B cell (primary cell): ENCODE measurements at regions not wholly inside any gene's neighbourhood (a gene's known extent, or its start where the extent isn't known, plus 50 kb on each side); places are given as distances from the start of the nearest gene placed in this dataset.

ENCODE experiments used
- ATAC-seq: fragments of 200-7000 bp; cut with Tn5 transposase; one replicate; pipeline ENCODE4 v1.10.0; 2021; ENCODE audit warnings: low read depth, mild to moderate bottlenecking, moderate number of reproducible peaks, moderate library complexity
- CTCF ChIA-PET: fragments of 350-600 bp; sonication (Branson Sonifier 250); formaldehyde crosslinking; loops from one replicate; lab custom pipeline; 2021; ENCODE audit warnings: antibody characterized with exemption, inconsistent platforms; lab: Charles Lee
- POLR2A ChIA-PET: fragments of 350-600 bp; sonication (Branson Sonifier 250); formaldehyde crosslinking; loops from one replicate; lab custom pipeline; 2021; ENCODE audit warnings: antibody characterized with exemption; lab: Charles Lee
- DNase-seq: peaks from one replicate; pipeline ENCODE4 v3.0.0; 2013
- H2AFZ ChIP-seq: 2 replicates; pipeline ENCODE4 v1.6.1; 2012; ENCODE audit warnings: mild to moderate bottlenecking, low read depth, low read length; ENCODE audit not compliant: insufficient read depth, poor library complexity, severe bottlenecking
- H3K27ac ChIP-seq, 2 donors: 1 replicate in 1 of 2; 2 replicates in 1 of 2; pipeline ENCODE4 v1.5.1; 2012 to 2013; ENCODE audit warnings: low read length in 2 of 2, mild to moderate bottlenecking in 2 of 2, moderate library complexity in 1 of 2
- H3K27me3 ChIP-seq, 4 experiments: fragments of 200-600 bp in 1 of 4; sonication (generic) in 1 of 4; replicated peaks in 1 of 4; 1 replicate in 2 of 4; 2 replicates in 2 of 4; pipeline versions ENCODE4 v1.6.1 to v1.7.0; 2013 to 2016; ENCODE audit warnings: low read length in 3 of 4, mild to moderate bottlenecking in 2 of 4, mixed read lengths in 1 of 4, moderate library complexity in 1 of 4; ENCODE audit not compliant: insufficient read depth in 4 of 4, control insufficient read depth in 3 of 4; ENCODE audit errors: control extremely low read depth in 1 of 4
- H3K36me3 ChIP-seq, 2 experiments: replicated peaks in 1 of 2; 1 replicate in 1 of 2; 2 replicates in 1 of 2; pipeline versions ENCODE4 v1.6.1 to v1.7.1; 2013; ENCODE audit warnings: low read length in 1 of 2; ENCODE audit not compliant: insufficient read depth in 2 of 2, control insufficient read depth in 1 of 2; ENCODE audit errors: control extremely low read depth in 1 of 2, extremely low read depth in 1 of 2
- H3K4me1 ChIP-seq, 2 donors: fragments of 200-600 bp in 1 of 2; sonication (generic) in 1 of 2; 1 replicate in 1 of 2; 2 replicates in 1 of 2; pipeline versions ENCODE4 v1.5.1 to v1.6.1; 2013 to 2017; ENCODE audit warnings: low read length in 2 of 2; ENCODE audit not compliant: control insufficient read depth in 2 of 2, insufficient read depth in 2 of 2
- H3K4me2 ChIP-seq: replicated peaks from 2 replicates; pipeline ENCODE3; 2012; ENCODE audit warnings: mild to moderate bottlenecking, low read depth, low read length; ENCODE audit not compliant: poor library complexity, severe bottlenecking
- H3K4me3 ChIP-seq, 5 experiments: fragments of 200-600 bp in 1 of 5; sonication (generic) in 1 of 5; 1 replicate in 3 of 5; 2 replicates in 2 of 5; pipeline versions ENCODE4 v1.5.1 to v1.7.0; 2011 to 2016; ENCODE audit warnings: low read length in 4 of 5, mild to moderate bottlenecking in 4 of 5, low read depth in 2 of 5, control low read depth in 1 of 5, moderate library complexity in 1 of 5; ENCODE audit not compliant: insufficient read depth in 1 of 5; ENCODE audit errors: control extremely low read depth in 1 of 5, extremely low read depth in 1 of 5
- H3K79me2 ChIP-seq: fragments of 200-600 bp; sonication (generic); one replicate; pipeline ENCODE4 v1.6.0; 2016; ENCODE audit warnings: low read length; ENCODE audit not compliant: control insufficient read depth, insufficient read depth
- H3K9ac ChIP-seq: fragments of 200-600 bp; sonication (generic); 2 replicates; pipeline ENCODE4 v1.6.1; 2017; ENCODE audit warnings: mild to moderate bottlenecking, low read length, moderate library complexity
- H3K9me3 ChIP-seq, 3 donors: one replicate each; pipeline versions ENCODE4 v1.6.1 to v1.7.1; 2013; ENCODE audit warnings: low read length in 2 of 3; ENCODE audit not compliant: control insufficient read depth in 2 of 3, insufficient read depth in 1 of 3; ENCODE audit errors: control extremely low read depth in 1 of 3
- H4K20me1 ChIP-seq: 2 replicates; pipeline ENCODE4 v1.6.0; 2012; ENCODE audit warnings: mild to moderate bottlenecking, low read length; ENCODE audit not compliant: insufficient read depth, control insufficient read depth, poor library complexity, severe bottlenecking
- H3K27ac Mint-ChIP-seq: one replicate; pipeline ENCODE4 v1.8.0; 2021; ENCODE audit warnings: mixed read lengths
- H3K27me3 Mint-ChIP-seq: one replicate; pipeline ENCODE4 v1.8.0; 2021; ENCODE audit warnings: mixed read lengths
- H3K4me1 Mint-ChIP-seq: one replicate; pipeline ENCODE4 v1.8.0; 2021; ENCODE audit warnings: mixed read lengths
- H3K4me3 Mint-ChIP-seq: one replicate; pipeline ENCODE4 v1.8.0; 2021; ENCODE audit warnings: mixed read lengths
- H3K9me3 Mint-ChIP-seq: one replicate; pipeline ENCODE4 v1.8.0; 2022; ENCODE audit warnings: mixed read lengths; ENCODE audit not compliant: insufficient read depth
- CTCF ChIP-seq: fragments of 200-600 bp; IDR thresholded peaks from one replicate; pipeline ENCODE4 v1.8.0; 2022; ENCODE audit warnings: antibody characterized with exemption, mild to moderate bottlenecking
- EZH2 ChIP-seq: IDR thresholded peaks from 2 replicates; pipeline ENCODE4 v1.6.1; 2012; ENCODE audit warnings: borderline replicate concordance, low read depth, mild to moderate bottlenecking, moderate library complexity, low read length; ENCODE audit not compliant: insufficient read depth, poor library complexity, severe bottlenecking
- WGBS: methylation state at CpG from one replicate; pipeline ENCODE4 v1.1.5; 2013; ENCODE audit warnings: missing lambda C conversion rate; ENCODE audit not compliant: insufficient coverage; 5-methylcytosine and 5-hydroxymethylcytosine counted together
- intact Hi-C: fragments of 100-400 bp; cut with micrococcal nuclease; formaldehyde crosslinking; loops from one replicate; pipeline ENCODE4 v1.10.0; 2022

- intact Hi-C loops: no loop called here
- CTCF ChIA-PET: no interaction called here
Measured at GRCh38 chr3:117298273-117298672, 588.7 kb downstream of the TUSC7 start.

GRCh38 chr3:117302428-117302827 is 592.8 kb downstream of the TUSC7 start:
- Histone ChIP-seq H4K20me1 (no peaks in the 10 kb centered on the region), H3K27me3 (no peaks in the 10 kb centered on the region), H2AFZ (no peak overlapping the region), H3K4me1 (no peaks in the 10 kb centered on the region), H3K9ac (no peak overlapping the region), H3K9me3 (peaks cover 0 to 1% (median 0%) of the 10 kb centered on the region in 3 donors), H3K27ac (no peak overlapping the region), H3K36me3 (no peaks in the 10 kb centered on the region), H3K4me3 (no peak overlapping the region), H3K79me2 (no peaks in the 10 kb centered on the region), H3K4me2 (no peak overlapping the region)
- TF ChIP-seq CTCF (no peak), EZH2 (no peak)
- CTCF ChIA-PET: no interaction called here
- no peak overlapping the region for H3K4me3 Mint-ChIP-seq
- H3K9me3 Mint-ChIP-seq: no peaks in the 10 kb centered on the region
- H3K4me1 Mint-ChIP-seq: peaks cover 1% of the 10 kb centered on the region
- no peak overlapping the region for H3K27ac Mint-ChIP-seq
- WGBS: 40% methylated on average over 1 of the region's 7 CpGs
- intact Hi-C loops: no loop called here
- H3K27me3 Mint-ChIP-seq: no peaks in the 10 kb centered on the region
- no peak for ATAC-seq
- no peak for DNase-seq
- POLR2A ChIA-PET: no interaction called here

More at GRCh38 chr3:117298273-117298672, 588.7 kb downstream of the TUSC7 start:
- H3K4me3 Mint-ChIP-seq: no peak overlapping the region
- no peaks in the 10 kb centered on the region for H3K79me2 ChIP-seq
- no peak overlapping the region for H3K9ac ChIP-seq
- H2AFZ ChIP-seq: no peak overlapping the region
- no peaks in the 10 kb centered on the region for H3K27me3 Mint-ChIP-seq
- H3K9me3 ChIP-seq: no peaks in the 10 kb centered on the region
- no peak overlapping the region for H3K27ac ChIP-seq
- H3K27me3 ChIP-seq: no peaks in the 10 kb centered on the region
- no peak overlapping the region for H3K4me2 ChIP-seq
- DNase-seq (no peak), ATAC-seq (no peak)
- POLR2A ChIA-PET: no interaction called here
- no peaks in the 10 kb centered on the region for H3K36me3 ChIP-seq
- no peak overlapping the region for H3K27ac Mint-ChIP-seq
- H3K9me3 Mint-ChIP-seq: no peaks in the 10 kb centered on the region
- H3K4me1 ChIP-seq: no peaks in the 10 kb centered on the region
- H3K4me1 Mint-ChIP-seq: no peaks in the 10 kb centered on the region
- no peaks in the 10 kb centered on the region for H4K20me1 ChIP-seq
- H3K4me3 ChIP-seq: no peak overlapping the region
- TF ChIP-seq CTCF (no peak), EZH2 (no peak)
